Neural cell (in vitro differentiated cells): ENCODE measurements at regions not wholly inside any gene's neighbourhood (a gene's known extent, or its start where the extent isn't known, plus 50 kb on each side); places are given as distances from the start of the nearest gene placed in this dataset.

Experiments used
- H2AFZ ChIP-seq: fragments of 200-600, 300-800 bp; sonication (generic), shearing (Covaris generic); 2 replicates; pipeline ENCODE4 v1.6.0; 2014; ENCODE audit warnings: low read depth, mild to moderate bottlenecking, antibody characterized with exemption, low read length, moderate library complexity
- H3F3A ChIP-seq: fragments of 200-600 bp; shearing (Covaris generic); 2 replicates; pipeline ENCODE4 v1.6.1; 2016; ENCODE audit warnings: mild to moderate bottlenecking, moderate library complexity, mixed read lengths, antibody characterized with exemption, low read length; ENCODE audit not compliant: insufficient read depth, poor library complexity, severe bottlenecking
- H3K27ac ChIP-seq: fragments of 200-600, 300-800 bp; sonication (generic), shearing (Covaris generic); 2 replicates; pipeline ENCODE4 v1.5.1; 2014; ENCODE audit warnings: mild to moderate bottlenecking, low read length, moderate library complexity
- H3K27me3 ChIP-seq: fragments of 300-800, 200-600 bp; sonication (generic), shearing (Covaris generic); 2 replicates; pipeline ENCODE4 v1.6.0; 2014; ENCODE audit warnings: mild to moderate bottlenecking, low read depth, low read length, moderate library complexity; ENCODE audit not compliant: insufficient read depth
- H3K36me3 ChIP-seq: fragments of 300-800, 200-600 bp; sonication (generic), shearing (Covaris generic); 2 replicates; pipeline ENCODE4 v1.5.1; 2014; ENCODE audit warnings: mild to moderate bottlenecking, antibody characterized with exemption, low read length, moderate library complexity; ENCODE audit not compliant: insufficient read depth
- H3K4me2 ChIP-seq: fragments of 300-800, 200-600 bp; sonication (generic), shearing (Covaris generic); 2 replicates; pipeline ENCODE4 v1.6.0; 2014; ENCODE audit warnings: mild to moderate bottlenecking, low read length
- H3K4me3 ChIP-seq: fragments of 300-800, 200-600 bp; sonication (generic), shearing (Covaris generic); 2 replicates; pipeline ENCODE4 v1.5.1; 2014; ENCODE audit warnings: mild to moderate bottlenecking, low read length, moderate library complexity
- H3K79me2 ChIP-seq: fragments of 200-600 bp; shearing (Covaris generic); replicated peaks from 2 replicates; pipeline ENCODE4 v1.6.0; 2014; ENCODE audit warnings: mild to moderate bottlenecking, low read length, moderate library complexity; ENCODE audit not compliant: insufficient read depth
- H3K9ac ChIP-seq: fragments of 300-800, 200-600 bp; sonication (generic), shearing (Covaris generic); 2 replicates; pipeline ENCODE4 v1.6.1; 2016; ENCODE audit warnings: mild to moderate bottlenecking, low read length, mixed read lengths
- H3K9me2 ChIP-seq: fragments of 200-600 bp; shearing (Covaris generic); 2 replicates; pipeline ENCODE4 v1.6.1; 2016; ENCODE audit warnings: mild to moderate bottlenecking, low read length, mixed read lengths; ENCODE audit not compliant: insufficient read depth
- H3K9me3 ChIP-seq: fragments of 200-600, 300-800 bp; sonication (generic), shearing (Covaris generic); 2 replicates; pipeline ENCODE4 v1.6.1; 2016; ENCODE audit warnings: mild to moderate bottlenecking, mixed run types, low read length, moderate library complexity, mixed read lengths
- H4K20me1 ChIP-seq: fragments of 200-600 bp; shearing (Covaris generic); 2 replicates; pipeline ENCODE4 v1.6.1; 2016; ENCODE audit warnings: mild to moderate bottlenecking, mixed run types; ENCODE audit not compliant: insufficient read depth
- EP300 ChIP-seq: fragments of 450-650 bp; conservative IDR thresholded peaks from 2 replicates; pipeline ENCODE4 v1.6.1; 2014; ENCODE audit warnings: antibody characterized with exemption, mild to moderate bottlenecking, moderate library complexity; ENCODE audit not compliant: poor library complexity, severe bottlenecking
- EZH2 ChIP-seq: fragments of 200-600, 300-800 bp; shearing (Covaris generic), sonication (generic); IDR thresholded peaks from 2 replicates; pipeline ENCODE4 v1.6.1; 2014; ENCODE audit warnings: antibody characterized with exemption, low read length, borderline replicate concordance, mild to moderate bottlenecking; ENCODE audit not compliant: insufficient read depth, poor library complexity, severe bottlenecking
- MXI1 ChIP-seq: fragments of 450-650 bp; conservative IDR thresholded peaks from 2 replicates; pipeline ENCODE4 v1.6.1; 2014; ENCODE audit warnings: antibody characterized with exemption, mild to moderate bottlenecking; ENCODE audit not compliant: poor library complexity, severe bottlenecking
- POLR2AphosphoS5 ChIP-seq: IDR thresholded peaks from 2 replicates; pipeline ENCODE4 v1.6.1; 2012
- RAD21 ChIP-seq: fragments of 450-650 bp; conservative IDR thresholded peaks from 2 replicates; pipeline ENCODE4 v1.6.1; 2014; ENCODE audit warnings: antibody characterized with exemption, mild to moderate bottlenecking, moderate library complexity
- SMC3 ChIP-seq: fragments of 450-650 bp; conservative IDR thresholded peaks from 2 replicates; pipeline ENCODE4 v1.6.1; 2014; ENCODE audit warnings: antibody characterized with exemption, mild to moderate bottlenecking, moderate library complexity; ENCODE audit not compliant: poor library complexity
- TAF1 ChIP-seq: IDR thresholded peaks from 2 replicates; pipeline ENCODE4 v1.6.1; 2012; ENCODE audit warnings: low read depth
- TF ChIP-seq, protein P1 (sequence below): IDR thresholded peaks from 2 replicates; pipeline ENCODE4 v1.6.1; 2012; ENCODE audit warnings: borderline replicate concordance
- TF ChIP-seq, protein P2 (sequence below): fragments of 450-650 bp; IDR thresholded peaks from 2 replicates; pipeline ENCODE4 v1.5.1; 2014; ENCODE audit warnings: antibody characterized with exemption, mild to moderate bottlenecking, moderate library complexity; ENCODE audit not compliant: poor library complexity, severe bottlenecking

DNA sequence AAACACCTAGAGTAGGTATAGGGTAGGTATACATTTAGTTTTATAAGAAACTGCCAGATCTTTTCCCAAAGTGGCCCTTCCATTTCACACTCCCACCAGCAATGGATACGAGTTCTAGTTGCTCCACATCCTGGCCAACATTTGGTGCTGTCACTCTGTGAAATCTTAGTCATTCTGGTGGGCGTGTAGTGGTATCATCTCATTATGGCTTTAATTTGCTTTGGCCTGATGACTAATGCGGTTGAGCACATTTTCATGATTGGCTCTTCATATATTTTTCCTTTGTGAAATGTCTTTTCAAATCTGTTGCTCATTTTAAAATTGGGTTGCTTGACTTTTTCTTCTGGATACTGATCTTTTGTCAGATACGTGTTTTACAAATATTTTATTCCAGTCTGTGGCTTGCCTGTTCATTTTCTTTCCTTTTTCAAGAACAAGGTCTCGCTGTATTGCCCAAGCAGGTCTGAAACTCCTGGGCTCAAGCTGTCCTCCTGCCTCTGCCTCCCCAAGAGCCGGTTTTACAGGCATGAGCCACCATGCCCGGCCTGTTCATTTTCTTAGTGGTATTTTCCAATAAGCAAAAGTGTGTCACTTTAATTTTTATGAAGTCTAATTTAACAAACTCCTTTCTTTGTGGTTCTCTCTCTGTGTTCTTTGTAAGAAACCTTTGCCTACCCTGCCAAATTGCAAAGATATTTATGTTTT, 192.4 kb downstream of the SEC14L1 start:
- no peak overlapping the region for H2AFZ ChIP-seq
- no peaks in the 10 kb centered on the region for H3F3A ChIP-seq
- no peak for TF ChIP-seq POLR2AphosphoS5
- TF ChIP-seq, protein P1, sequence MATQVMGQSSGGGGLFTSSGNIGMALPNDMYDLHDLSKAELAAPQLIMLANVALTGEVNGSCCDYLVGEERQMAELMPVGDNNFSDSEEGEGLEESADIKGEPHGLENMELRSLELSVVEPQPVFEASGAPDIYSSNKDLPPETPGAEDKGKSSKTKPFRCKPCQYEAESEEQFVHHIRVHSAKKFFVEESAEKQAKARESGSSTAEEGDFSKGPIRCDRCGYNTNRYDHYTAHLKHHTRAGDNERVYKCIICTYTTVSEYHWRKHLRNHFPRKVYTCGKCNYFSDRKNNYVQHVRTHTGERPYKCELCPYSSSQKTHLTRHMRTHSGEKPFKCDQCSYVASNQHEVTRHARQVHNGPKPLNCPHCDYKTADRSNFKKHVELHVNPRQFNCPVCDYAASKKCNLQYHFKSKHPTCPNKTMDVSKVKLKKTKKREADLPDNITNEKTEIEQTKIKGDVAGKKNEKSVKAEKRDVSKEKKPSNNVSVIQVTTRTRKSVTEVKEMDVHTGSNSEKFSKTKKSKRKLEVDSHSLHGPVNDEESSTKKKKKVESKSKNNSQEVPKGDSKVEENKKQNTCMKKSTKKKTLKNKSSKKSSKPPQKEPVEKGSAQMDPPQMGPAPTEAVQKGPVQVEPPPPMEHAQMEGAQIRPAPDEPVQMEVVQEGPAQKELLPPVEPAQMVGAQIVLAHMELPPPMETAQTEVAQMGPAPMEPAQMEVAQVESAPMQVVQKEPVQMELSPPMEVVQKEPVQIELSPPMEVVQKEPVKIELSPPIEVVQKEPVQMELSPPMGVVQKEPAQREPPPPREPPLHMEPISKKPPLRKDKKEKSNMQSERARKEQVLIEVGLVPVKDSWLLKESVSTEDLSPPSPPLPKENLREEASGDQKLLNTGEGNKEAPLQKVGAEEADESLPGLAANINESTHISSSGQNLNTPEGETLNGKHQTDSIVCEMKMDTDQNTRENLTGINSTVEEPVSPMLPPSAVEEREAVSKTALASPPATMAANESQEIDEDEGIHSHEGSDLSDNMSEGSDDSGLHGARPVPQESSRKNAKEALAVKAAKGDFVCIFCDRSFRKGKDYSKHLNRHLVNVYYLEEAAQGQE: no peak
- TF ChIP-seq EZH2: no peak
- TF ChIP-seq TAF1: no peak
- TF ChIP-seq RAD21: no peak
- no peak for TF ChIP-seq MXI1
- TF ChIP-seq SMC3: no peak
- TF ChIP-seq EP300: no peak
- TF ChIP-seq, protein P2, sequence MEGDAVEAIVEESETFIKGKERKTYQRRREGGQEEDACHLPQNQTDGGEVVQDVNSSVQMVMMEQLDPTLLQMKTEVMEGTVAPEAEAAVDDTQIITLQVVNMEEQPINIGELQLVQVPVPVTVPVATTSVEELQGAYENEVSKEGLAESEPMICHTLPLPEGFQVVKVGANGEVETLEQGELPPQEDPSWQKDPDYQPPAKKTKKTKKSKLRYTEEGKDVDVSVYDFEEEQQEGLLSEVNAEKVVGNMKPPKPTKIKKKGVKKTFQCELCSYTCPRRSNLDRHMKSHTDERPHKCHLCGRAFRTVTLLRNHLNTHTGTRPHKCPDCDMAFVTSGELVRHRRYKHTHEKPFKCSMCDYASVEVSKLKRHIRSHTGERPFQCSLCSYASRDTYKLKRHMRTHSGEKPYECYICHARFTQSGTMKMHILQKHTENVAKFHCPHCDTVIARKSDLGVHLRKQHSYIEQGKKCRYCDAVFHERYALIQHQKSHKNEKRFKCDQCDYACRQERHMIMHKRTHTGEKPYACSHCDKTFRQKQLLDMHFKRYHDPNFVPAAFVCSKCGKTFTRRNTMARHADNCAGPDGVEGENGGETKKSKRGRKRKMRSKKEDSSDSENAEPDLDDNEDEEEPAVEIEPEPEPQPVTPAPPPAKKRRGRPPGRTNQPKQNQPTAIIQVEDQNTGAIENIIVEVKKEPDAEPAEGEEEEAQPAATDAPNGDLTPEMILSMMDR: no peak
- H3K4me2 ChIP-seq: no peak overlapping the region
- no peaks in the 10 kb centered on the region for H3K79me2 ChIP-seq
- H3K27ac ChIP-seq: no peak overlapping the region
- no peaks in the 10 kb centered on the region for H3K9me2 ChIP-seq
- no peaks in the 10 kb centered on the region for H3K27me3 ChIP-seq
- H3K9me3 ChIP-seq: no peaks in the 10 kb centered on the region
- no peaks in the 10 kb centered on the region for H4K20me1 ChIP-seq
- no peaks in the 10 kb centered on the region for H3K36me3 ChIP-seq
- no peak overlapping the region for H3K9ac ChIP-seq
- H3K4me3 ChIP-seq: no peak overlapping the region

DNA sequence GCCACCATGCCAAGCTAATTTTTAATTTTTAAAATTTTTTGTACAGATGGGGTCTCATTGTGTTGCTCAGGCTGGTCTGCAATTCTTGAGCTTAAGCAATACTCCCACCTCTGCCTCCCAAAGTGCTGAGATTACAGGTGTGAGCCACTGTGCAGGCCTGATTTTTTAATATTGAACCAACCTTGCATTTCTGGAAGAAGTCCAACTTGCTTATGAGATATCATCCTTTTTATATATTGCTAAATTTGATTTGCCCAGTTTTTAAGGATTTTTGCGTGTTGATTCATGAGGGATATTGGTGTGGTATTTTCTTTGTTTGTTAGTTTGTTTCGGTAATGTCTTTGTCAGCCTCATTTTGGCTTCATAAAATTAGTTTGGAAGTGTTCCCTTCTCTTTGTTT, 196.4 kb downstream of the SEC14L1 start:
- Histone ChIP-seq H2AFZ (no peak overlapping the region), H3F3A (no peaks in the 10 kb centered on the region), H3K9ac (no peak overlapping the region), H3K27ac (no peak overlapping the region), H3K36me3 (no peaks in the 10 kb centered on the region), H3K4me2 (no peak overlapping the region), H3K27me3 (no peaks in the 10 kb centered on the region), H3K9me3 (no peaks in the 10 kb centered on the region), H4K20me1 (no peaks in the 10 kb centered on the region), H3K9me2 (no peaks in the 10 kb centered on the region), H3K79me2 (no peaks in the 10 kb centered on the region), H3K4me3 (no peak overlapping the region)
- TF ChIP-seq EP300 (no peak), SMC3 (no peak), TAF1 (no peak), EZH2 (no peak), POLR2AphosphoS5 (no peak)
